ENCODE measurements at regions not wholly inside any gene's neighbourhood (a gene's known extent, or its start where the extent isn't known, plus 50 kb on each side); places are given as distances from the start of the nearest gene placed in this dataset.

- TF ChIP-seq, protein P1, sequence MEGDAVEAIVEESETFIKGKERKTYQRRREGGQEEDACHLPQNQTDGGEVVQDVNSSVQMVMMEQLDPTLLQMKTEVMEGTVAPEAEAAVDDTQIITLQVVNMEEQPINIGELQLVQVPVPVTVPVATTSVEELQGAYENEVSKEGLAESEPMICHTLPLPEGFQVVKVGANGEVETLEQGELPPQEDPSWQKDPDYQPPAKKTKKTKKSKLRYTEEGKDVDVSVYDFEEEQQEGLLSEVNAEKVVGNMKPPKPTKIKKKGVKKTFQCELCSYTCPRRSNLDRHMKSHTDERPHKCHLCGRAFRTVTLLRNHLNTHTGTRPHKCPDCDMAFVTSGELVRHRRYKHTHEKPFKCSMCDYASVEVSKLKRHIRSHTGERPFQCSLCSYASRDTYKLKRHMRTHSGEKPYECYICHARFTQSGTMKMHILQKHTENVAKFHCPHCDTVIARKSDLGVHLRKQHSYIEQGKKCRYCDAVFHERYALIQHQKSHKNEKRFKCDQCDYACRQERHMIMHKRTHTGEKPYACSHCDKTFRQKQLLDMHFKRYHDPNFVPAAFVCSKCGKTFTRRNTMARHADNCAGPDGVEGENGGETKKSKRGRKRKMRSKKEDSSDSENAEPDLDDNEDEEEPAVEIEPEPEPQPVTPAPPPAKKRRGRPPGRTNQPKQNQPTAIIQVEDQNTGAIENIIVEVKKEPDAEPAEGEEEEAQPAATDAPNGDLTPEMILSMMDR (IDR thresholded peaks at IDR 0.05), result no peak
- Mint-ChIP-seq H3K27ac (ENCODE audit: unreplicated experiment) (no peak overlapping the region), H3K36me3 (ENCODE audit: unreplicated experiment) (no peaks in the 10 kb centered on the region), H3K9me3 (ENCODE audit: unreplicated experiment) (no peaks in the 10 kb centered on the region), H3K4me3 (ENCODE audit: unreplicated experiment) (no peak overlapping the region), H3K4me1 (ENCODE audit: unreplicated experiment) (peaks cover 5% of the 10 kb centered on the region), H3K27me3 (ENCODE audit: unreplicated experiment) (peaks cover 15% of the 10 kb centered on the region)
- DNase-seq (ENCODE audit: extremely low spot score, unreplicated experiment), result no peak
These were observed 264.6 kb downstream of the ADGRD1 start for GRCh38 chr12:131218026-131218922.

- DNase-seq (ENCODE audit: extremely low spot score, unreplicated experiment), result no peak
- H3K27ac Mint-ChIP-seq (ENCODE audit: unreplicated experiment), result no peak overlapping the region
- H3K9me3 Mint-ChIP-seq (ENCODE audit: unreplicated experiment), result no peaks in the 10 kb centered on the region
- H3K4me3 Mint-ChIP-seq (ENCODE audit: unreplicated experiment), result no peak overlapping the region
- TF ChIP-seq, protein P1 (IDR thresholded peaks at IDR 0.05), result no peak
- H3K36me3 Mint-ChIP-seq (ENCODE audit: unreplicated experiment), result no peaks in the 10 kb centered on the region
- peaks cover 5% of the 10 kb centered on the region for H3K4me1 Mint-ChIP-seq (ENCODE audit: unreplicated experiment)
- peaks cover 15% of the 10 kb centered on the region for H3K27me3 Mint-ChIP-seq (ENCODE audit: unreplicated experiment)
These were observed 265.4 kb downstream of the ADGRD1 start for GRCh38 chr12:131218923-131219669.

GRCh38 chr12:131219670-131220330 is 266.1 kb downstream of the ADGRD1 start:
- no peak for DNase-seq (ENCODE audit: extremely low spot score, unreplicated experiment)
- TF ChIP-seq, protein P1 (IDR thresholded peaks at IDR 0.05), result no peak
- no peak overlapping the region for H3K27ac Mint-ChIP-seq (ENCODE audit: unreplicated experiment)
- no peaks in the 10 kb centered on the region for H3K36me3 Mint-ChIP-seq (ENCODE audit: unreplicated experiment)
- H3K27me3 Mint-ChIP-seq (ENCODE audit: unreplicated experiment), result peaks cover 15% of the 10 kb centered on the region
- no peaks in the 10 kb centered on the region for H3K9me3 Mint-ChIP-seq (ENCODE audit: unreplicated experiment)
- H3K4me3 Mint-ChIP-seq (ENCODE audit: unreplicated experiment), result no peak overlapping the region
- peaks cover 5% of the 10 kb centered on the region for H3K4me1 Mint-ChIP-seq (ENCODE audit: unreplicated experiment)

GRCh38 chr12:131220331-131220685 is 266.6 kb downstream of the ADGRD1 start:
- no peaks in the 10 kb centered on the region for H3K36me3 Mint-ChIP-seq (ENCODE audit: unreplicated experiment)
- H3K27ac Mint-ChIP-seq (ENCODE audit: unreplicated experiment), result no peak overlapping the region
- no peak overlapping the region for H3K4me3 Mint-ChIP-seq (ENCODE audit: unreplicated experiment)
- H3K4me1 Mint-ChIP-seq (ENCODE audit: unreplicated experiment), result peaks cover 5% of the 10 kb centered on the region
- TF ChIP-seq, protein P1 (IDR thresholded peaks at IDR 0.05), result no peak
- no peak for DNase-seq (ENCODE audit: extremely low spot score, unreplicated experiment)
- no peaks in the 10 kb centered on the region for H3K9me3 Mint-ChIP-seq (ENCODE audit: unreplicated experiment)
- peaks cover 15% of the 10 kb centered on the region for H3K27me3 Mint-ChIP-seq (ENCODE audit: unreplicated experiment)
